Mesothelial cell of epicardium (in vitro differentiated cells): ENCODE measurements at regions not wholly inside any gene's neighbourhood (a gene's known extent, or its start where the extent isn't known, plus 50 kb on each side); places are given as distances from the start of the nearest gene placed in this dataset.

Experiments
- DNase-seq, 2 experiments: peaks; one replicate each; pipeline ENCODE4 v3.0.0; 2021; ENCODE audit warnings: low spot score in 2 of 2; ENCODE audit not compliant: unreplicated experiment in 2 of 2
- H3K27ac Mint-ChIP-seq: 2 replicates; pipeline ENCODE4 v1.8.0; 2021; ENCODE audit warnings: mixed read lengths
- H3K27me3 Mint-ChIP-seq: 2 replicates; pipeline ENCODE4 v1.8.0; 2021; ENCODE audit warnings: low read depth, mixed read lengths
- H3K36me3 Mint-ChIP-seq: 2 replicates; pipeline ENCODE4 v1.8.0; 2021; ENCODE audit warnings: mixed read lengths
- H3K4me1 Mint-ChIP-seq: 2 replicates; pipeline ENCODE4 v1.8.0; 2021; ENCODE audit warnings: mixed read lengths
- H3K4me3 Mint-ChIP-seq: 2 replicates; pipeline ENCODE4 v1.8.0; 2021; ENCODE audit warnings: mild to moderate bottlenecking, moderate library complexity, mixed read lengths
- H3K9me3 Mint-ChIP-seq: 2 replicates; pipeline ENCODE4 v1.8.0; 2021; ENCODE audit warnings: mixed read lengths
- TF ChIP-seq, protein P1 (sequence below): fragments of 200-600 bp; sonication (generic); IDR thresholded peaks from one replicate; pipeline ENCODE4 v1.5.0; 2021; ENCODE audit warnings: antibody characterized with exemption; ENCODE audit not compliant: unreplicated experiment

DNA sequence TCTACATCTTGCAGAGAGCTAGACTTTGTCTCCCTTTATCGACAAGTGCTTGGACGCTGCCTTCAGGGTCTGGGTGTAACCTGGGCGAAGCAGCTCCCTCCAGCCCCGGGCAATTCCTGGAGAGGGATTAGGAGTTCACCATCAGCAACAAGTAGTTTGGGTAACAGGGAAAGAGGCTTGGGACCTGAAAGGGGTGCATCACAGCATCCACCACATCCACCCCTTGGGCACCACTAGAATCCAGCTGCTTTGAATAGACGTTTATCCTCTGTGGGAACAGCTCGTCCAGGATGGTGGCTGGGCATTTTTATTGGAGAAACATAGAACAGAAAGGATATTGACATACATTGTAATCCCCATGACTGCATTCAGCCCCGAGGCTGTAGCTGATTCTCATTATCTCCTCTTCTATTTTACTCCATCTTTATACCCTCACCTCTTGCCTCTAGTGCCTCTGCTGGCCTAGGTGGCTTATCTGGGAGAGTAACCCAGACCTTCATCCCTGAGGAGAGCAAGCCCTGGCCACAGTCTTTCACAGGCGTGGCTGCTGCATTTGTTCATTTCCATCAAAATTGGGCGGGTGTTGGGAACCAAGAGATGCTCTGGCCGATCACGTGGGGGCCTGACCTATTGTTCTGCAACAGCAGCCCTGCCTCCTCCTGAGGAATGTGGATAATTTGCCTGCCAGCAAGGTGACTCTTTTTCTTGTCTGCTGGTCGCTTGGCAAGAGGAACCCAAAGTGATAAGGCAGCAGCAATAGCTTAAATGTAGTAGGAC, 109.2 kb upstream of the RALGAPA2 start:
- Mint-ChIP-seq H3K4me1 (peaks cover 2% of the 10 kb centered on the region), H3K4me3 (no peak overlapping the region), H3K9me3 (no peaks in the 10 kb centered on the region), H3K27ac (no peak overlapping the region), H3K36me3 (no peaks in the 10 kb centered on the region), H3K27me3 (peaks cover 33% of the 10 kb centered on the region)
- TF ChIP-seq, protein P1, sequence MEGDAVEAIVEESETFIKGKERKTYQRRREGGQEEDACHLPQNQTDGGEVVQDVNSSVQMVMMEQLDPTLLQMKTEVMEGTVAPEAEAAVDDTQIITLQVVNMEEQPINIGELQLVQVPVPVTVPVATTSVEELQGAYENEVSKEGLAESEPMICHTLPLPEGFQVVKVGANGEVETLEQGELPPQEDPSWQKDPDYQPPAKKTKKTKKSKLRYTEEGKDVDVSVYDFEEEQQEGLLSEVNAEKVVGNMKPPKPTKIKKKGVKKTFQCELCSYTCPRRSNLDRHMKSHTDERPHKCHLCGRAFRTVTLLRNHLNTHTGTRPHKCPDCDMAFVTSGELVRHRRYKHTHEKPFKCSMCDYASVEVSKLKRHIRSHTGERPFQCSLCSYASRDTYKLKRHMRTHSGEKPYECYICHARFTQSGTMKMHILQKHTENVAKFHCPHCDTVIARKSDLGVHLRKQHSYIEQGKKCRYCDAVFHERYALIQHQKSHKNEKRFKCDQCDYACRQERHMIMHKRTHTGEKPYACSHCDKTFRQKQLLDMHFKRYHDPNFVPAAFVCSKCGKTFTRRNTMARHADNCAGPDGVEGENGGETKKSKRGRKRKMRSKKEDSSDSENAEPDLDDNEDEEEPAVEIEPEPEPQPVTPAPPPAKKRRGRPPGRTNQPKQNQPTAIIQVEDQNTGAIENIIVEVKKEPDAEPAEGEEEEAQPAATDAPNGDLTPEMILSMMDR: no peak
- DNase-seq: no peak

DNA sequence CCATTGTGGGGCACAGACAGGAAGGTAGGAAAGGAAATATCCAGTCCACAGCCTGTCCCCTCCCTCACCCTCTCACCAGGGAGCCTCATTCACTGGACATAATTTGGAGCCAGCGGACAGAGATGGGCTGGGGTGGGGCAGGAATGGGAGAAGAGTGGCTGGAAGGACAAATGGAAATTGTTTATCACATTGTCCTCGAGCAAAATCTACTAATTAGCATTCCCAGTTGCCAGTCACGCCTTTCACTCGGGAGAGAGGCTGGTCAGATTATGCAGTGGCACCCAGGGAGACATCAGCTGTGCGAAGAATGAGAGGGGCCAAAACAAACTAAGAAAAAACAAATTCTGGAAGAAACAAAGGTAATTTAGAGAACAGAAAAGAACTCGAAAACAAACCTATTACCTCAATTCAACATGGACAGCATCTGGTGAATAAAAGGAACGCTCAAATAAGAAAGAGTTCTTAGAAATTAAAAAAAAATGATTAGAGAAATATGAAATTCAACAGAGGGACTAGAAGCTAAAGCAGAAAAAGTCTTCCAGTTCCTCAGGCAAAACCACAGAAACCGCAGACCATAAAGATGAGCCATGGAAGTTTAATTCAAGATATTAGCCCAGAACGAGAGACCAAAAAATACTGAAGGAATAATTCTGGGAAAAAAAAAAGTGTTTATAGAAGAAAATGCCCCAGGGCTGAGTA, 108.5 kb upstream of the RALGAPA2 start:
- Mint-ChIP-seq H3K4me1 (peaks cover 7% of the 10 kb centered on the region), H3K9me3 (no peaks in the 10 kb centered on the region), H3K27me3 (peaks cover 27% of the 10 kb centered on the region), H3K36me3 (no peaks in the 10 kb centered on the region), H3K27ac (no peak overlapping the region), H3K4me3 (no peak overlapping the region)
- DNase-seq: no peak
- TF ChIP-seq, protein P1: no peak

GRCh38 chr20:20820104-20820503, 107.7 kb upstream of the RALGAPA2 start:
- no peaks in the 10 kb centered on the region for H3K9me3 Mint-ChIP-seq
- no peak overlapping the region for H3K27ac Mint-ChIP-seq
- H3K4me1 Mint-ChIP-seq: peaks cover 12% of the 10 kb centered on the region
- no peak overlapping the region for H3K4me3 Mint-ChIP-seq
- TF ChIP-seq, protein P1: peak; percentile 60
- peaks cover 27% of the 10 kb centered on the region for H3K27me3 Mint-ChIP-seq
- no peaks in the 10 kb centered on the region for H3K36me3 Mint-ChIP-seq
- DNase-seq: no peak

DNA sequence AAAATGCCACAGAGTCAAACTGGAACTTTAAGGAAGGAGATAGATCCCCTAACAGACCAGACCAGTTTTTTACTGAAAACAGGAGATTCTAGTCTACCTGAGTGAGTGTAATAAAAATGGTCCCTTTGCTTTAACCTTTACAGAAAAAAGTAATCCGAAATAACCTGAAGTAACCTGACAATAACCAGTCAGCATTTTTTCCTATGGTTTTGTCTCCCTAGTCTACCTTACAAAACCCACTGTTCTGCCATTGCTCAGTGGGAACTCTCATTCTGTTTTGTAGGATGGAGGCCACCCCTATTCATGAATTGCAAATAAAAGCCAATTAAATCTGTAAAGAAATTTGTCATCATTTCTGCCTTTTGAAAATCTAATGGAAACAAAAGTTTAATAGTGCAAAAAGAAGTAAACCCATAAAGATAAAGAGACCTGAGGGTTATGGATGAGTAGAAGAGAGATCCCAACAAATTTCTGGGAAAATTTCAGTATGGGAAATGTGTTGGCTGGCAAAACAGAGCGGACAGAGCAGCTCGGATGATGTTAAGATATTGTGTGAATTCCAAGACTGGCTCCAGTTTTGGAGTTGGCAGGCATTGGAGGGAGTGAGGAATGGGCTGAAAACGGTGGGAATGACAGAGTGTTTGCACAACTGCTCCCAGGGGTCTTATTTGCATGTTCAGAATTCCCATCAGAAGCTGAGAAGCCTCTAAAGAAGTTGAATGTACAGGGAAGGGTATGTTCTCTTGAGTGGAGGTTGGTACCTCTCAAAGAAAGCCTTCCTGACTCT, 104.7 kb upstream of the RALGAPA2 start:
- Mint-ChIP-seq H3K27ac (no peak overlapping the region), H3K27me3 (peaks cover 13% of the 10 kb centered on the region), H3K4me1 (peaks cover 12% of the 10 kb centered on the region), H3K9me3 (no peaks in the 10 kb centered on the region), H3K4me3 (no peak overlapping the region), H3K36me3 (no peaks in the 10 kb centered on the region)
- TF ChIP-seq, protein P1: no peak
- no peak for DNase-seq

GRCh38 chr20:20815711-20816455, 103.4 kb upstream of the RALGAPA2 start:
- Mint-ChIP-seq H3K4me1 (peaks cover 12% of the 10 kb centered on the region), H3K4me3 (no peak overlapping the region)

More at GRCh38 chr20:20815711-20816455, 103.4 kb upstream of the RALGAPA2 start:
- no peak for DNase-seq
- Mint-ChIP-seq H3K9me3 (peaks cover 3% of the 10 kb centered on the region), H3K27me3 (peaks cover 6% of the 10 kb centered on the region), H3K36me3 (no peaks in the 10 kb centered on the region), H3K27ac (no peak overlapping the region)
- TF ChIP-seq, protein P1: no peak
